ENCODE measurements at regions not wholly inside any gene's neighbourhood (a gene's known extent, or its start where the extent isn't known, plus 50 kb on each side); places are given as distances from the start of the nearest gene placed in this dataset.

DNA sequence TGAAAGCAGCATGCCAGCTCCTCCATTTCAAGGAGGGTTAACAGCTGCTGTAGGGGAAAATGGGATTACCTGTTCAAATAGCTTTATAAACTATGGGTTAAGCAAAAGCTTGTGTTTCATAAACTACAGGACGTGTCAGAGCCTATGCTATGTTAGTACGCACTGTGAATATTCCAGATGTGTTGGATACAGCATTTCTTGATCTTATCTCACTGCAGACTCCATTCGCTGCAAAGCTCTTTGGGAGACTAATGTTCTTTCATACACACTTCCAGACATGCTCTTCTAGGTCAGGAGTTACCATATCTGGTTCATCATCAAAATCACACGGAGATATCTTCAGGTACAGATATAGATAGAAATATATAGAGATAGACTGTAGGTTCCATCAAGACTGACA, 281.2 kb upstream of the FAM241A start:
- Histone ChIP-seq H3K4me3 (ENCODE audit: low read length) (no peak overlapping the region), H3K79me2 (replicated peaks; ENCODE audit: insufficient read depth, low read length) (no peaks in the 10 kb centered on the region), H3K9ac (ENCODE audit: low read length) (no peak overlapping the region), H3K36me3 (ENCODE audit: insufficient read depth, low read length) (no peaks in the 10 kb centered on the region), H3K27me3 (ENCODE audit: insufficient read depth, low read depth, low read length) (no peaks in the 10 kb centered on the region), H3K9me3 (ENCODE audit: low read length) (no peaks in the 10 kb centered on the region), H4K20me1 (ENCODE audit: insufficient read depth) (no peaks in the 10 kb centered on the region), H3F3A (ENCODE audit: insufficient read depth, low read length, poor library complexity, severe bottlenecking) (no peaks in the 10 kb centered on the region), H3K4me2 (ENCODE audit: low read length) (no peak overlapping the region), H3K27ac (ENCODE audit: low read length) (no peak overlapping the region), H2AFZ (ENCODE audit: low read depth, low read length) (no peak overlapping the region), H3K9me2 (ENCODE audit: insufficient read depth, low read length) (no peaks in the 10 kb centered on the region)
- TF ChIP-seq TAF1 (IDR thresholded peaks at IDR 0.05; ENCODE audit: low read depth) (no peak), SMC3 (conservative IDR thresholded peaks at IDR 0.05; ENCODE audit: poor library complexity) (no peak), EP300 (conservative IDR thresholded peaks at IDR 0.05; ENCODE audit: poor library complexity, severe bottlenecking) (no peak)
- TF ChIP-seq, protein P1, sequence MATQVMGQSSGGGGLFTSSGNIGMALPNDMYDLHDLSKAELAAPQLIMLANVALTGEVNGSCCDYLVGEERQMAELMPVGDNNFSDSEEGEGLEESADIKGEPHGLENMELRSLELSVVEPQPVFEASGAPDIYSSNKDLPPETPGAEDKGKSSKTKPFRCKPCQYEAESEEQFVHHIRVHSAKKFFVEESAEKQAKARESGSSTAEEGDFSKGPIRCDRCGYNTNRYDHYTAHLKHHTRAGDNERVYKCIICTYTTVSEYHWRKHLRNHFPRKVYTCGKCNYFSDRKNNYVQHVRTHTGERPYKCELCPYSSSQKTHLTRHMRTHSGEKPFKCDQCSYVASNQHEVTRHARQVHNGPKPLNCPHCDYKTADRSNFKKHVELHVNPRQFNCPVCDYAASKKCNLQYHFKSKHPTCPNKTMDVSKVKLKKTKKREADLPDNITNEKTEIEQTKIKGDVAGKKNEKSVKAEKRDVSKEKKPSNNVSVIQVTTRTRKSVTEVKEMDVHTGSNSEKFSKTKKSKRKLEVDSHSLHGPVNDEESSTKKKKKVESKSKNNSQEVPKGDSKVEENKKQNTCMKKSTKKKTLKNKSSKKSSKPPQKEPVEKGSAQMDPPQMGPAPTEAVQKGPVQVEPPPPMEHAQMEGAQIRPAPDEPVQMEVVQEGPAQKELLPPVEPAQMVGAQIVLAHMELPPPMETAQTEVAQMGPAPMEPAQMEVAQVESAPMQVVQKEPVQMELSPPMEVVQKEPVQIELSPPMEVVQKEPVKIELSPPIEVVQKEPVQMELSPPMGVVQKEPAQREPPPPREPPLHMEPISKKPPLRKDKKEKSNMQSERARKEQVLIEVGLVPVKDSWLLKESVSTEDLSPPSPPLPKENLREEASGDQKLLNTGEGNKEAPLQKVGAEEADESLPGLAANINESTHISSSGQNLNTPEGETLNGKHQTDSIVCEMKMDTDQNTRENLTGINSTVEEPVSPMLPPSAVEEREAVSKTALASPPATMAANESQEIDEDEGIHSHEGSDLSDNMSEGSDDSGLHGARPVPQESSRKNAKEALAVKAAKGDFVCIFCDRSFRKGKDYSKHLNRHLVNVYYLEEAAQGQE (IDR thresholded peaks at IDR 0.05; ENCODE audit: borderline replicate concordance): no peak

DNA sequence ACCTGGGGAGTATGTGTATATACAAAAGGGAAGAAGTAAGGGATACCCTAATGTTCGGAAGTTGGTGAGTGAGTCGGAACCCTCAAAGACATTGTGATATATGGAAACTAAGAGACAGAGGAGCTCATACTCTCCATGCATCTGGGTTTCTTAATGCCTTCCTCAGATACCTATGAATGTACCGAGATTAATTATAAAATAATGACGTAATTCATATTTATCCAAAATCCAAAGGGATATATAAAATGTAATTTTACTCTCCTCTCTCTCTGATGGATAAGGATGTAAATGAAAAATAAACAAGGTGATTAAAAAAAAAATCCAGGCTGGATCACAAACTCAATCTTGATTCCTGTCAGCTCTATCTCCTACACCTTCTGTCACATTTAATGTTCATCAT, 275.9 kb upstream of the FAM241A start:
- no peak overlapping the region for H3K4me3 ChIP-seq (ENCODE audit: low read length)
- H3K9me2 ChIP-seq (ENCODE audit: insufficient read depth, low read length): no peaks in the 10 kb centered on the region
- no peaks in the 10 kb centered on the region for H3K27me3 ChIP-seq (ENCODE audit: insufficient read depth, low read depth, low read length)
- TF ChIP-seq TAF1 (IDR thresholded peaks at IDR 0.05; ENCODE audit: low read depth) (no peak), EZH2 (IDR thresholded peaks at IDR 0.05; ENCODE audit: borderline replicate concordance, insufficient read depth, low read length, poor library complexity, severe bottlenecking) (no peak), MXI1 (conservative IDR thresholded peaks at IDR 0.05; ENCODE audit: poor library complexity, severe bottlenecking) (no peak), POLR2AphosphoS5 (IDR thresholded peaks at IDR 0.05) (no peak), EP300 (conservative IDR thresholded peaks at IDR 0.05; ENCODE audit: poor library complexity, severe bottlenecking) (no peak), SMC3 (conservative IDR thresholded peaks at IDR 0.05; ENCODE audit: poor library complexity) (no peak), RAD21 (conservative IDR thresholded peaks at IDR 0.05) (no peak)
- TF ChIP-seq, protein P2, sequence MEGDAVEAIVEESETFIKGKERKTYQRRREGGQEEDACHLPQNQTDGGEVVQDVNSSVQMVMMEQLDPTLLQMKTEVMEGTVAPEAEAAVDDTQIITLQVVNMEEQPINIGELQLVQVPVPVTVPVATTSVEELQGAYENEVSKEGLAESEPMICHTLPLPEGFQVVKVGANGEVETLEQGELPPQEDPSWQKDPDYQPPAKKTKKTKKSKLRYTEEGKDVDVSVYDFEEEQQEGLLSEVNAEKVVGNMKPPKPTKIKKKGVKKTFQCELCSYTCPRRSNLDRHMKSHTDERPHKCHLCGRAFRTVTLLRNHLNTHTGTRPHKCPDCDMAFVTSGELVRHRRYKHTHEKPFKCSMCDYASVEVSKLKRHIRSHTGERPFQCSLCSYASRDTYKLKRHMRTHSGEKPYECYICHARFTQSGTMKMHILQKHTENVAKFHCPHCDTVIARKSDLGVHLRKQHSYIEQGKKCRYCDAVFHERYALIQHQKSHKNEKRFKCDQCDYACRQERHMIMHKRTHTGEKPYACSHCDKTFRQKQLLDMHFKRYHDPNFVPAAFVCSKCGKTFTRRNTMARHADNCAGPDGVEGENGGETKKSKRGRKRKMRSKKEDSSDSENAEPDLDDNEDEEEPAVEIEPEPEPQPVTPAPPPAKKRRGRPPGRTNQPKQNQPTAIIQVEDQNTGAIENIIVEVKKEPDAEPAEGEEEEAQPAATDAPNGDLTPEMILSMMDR (IDR thresholded peaks at IDR 0.05; ENCODE audit: poor library complexity, severe bottlenecking): no peak
- H3K36me3 ChIP-seq (ENCODE audit: insufficient read depth, low read length): no peaks in the 10 kb centered on the region
- no peak overlapping the region for H3K4me2 ChIP-seq (ENCODE audit: low read length)
- H3F3A ChIP-seq (ENCODE audit: insufficient read depth, low read length, poor library complexity, severe bottlenecking): no peaks in the 10 kb centered on the region
- no peak overlapping the region for H3K27ac ChIP-seq (ENCODE audit: low read length)
- no peaks in the 10 kb centered on the region for H4K20me1 ChIP-seq (ENCODE audit: insufficient read depth)
- no peak overlapping the region for H2AFZ ChIP-seq (ENCODE audit: low read depth, low read length)
- no peaks in the 10 kb centered on the region for H3K79me2 ChIP-seq (replicated peaks; ENCODE audit: insufficient read depth, low read length)
- H3K9me3 ChIP-seq (ENCODE audit: low read length): no peaks in the 10 kb centered on the region
- no peak overlapping the region for H3K9ac ChIP-seq (ENCODE audit: low read length)

DNA sequence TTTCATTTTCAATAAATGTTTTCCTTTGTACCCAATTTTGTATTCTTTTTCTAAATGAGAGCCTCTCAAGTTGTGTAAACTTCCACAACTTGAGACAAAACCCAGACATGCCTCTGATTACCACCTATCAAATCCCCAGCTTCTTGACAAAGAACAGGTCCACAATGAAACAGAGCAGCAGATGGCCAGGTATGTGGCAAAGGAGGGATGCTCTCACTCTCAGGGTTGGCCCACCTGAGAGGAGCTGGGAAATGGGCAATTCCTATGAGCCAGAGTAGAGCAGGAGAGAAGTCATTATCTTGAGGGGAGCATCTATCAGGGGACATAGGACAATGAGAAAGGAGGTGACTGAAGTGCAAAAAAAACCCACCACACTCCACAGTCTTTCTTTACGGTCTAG, 273.5 kb upstream of the FAM241A start:
- no peak for TF ChIP-seq EZH2 (IDR thresholded peaks at IDR 0.05; ENCODE audit: borderline replicate concordance, insufficient read depth, low read length, poor library complexity, severe bottlenecking)
- TF ChIP-seq SMC3 (conservative IDR thresholded peaks at IDR 0.05; ENCODE audit: poor library complexity): no peak
- Histone ChIP-seq H3K9ac (ENCODE audit: low read length) (no peak overlapping the region), H3K4me2 (ENCODE audit: low read length) (no peak overlapping the region)

More for the DNA sequence above, 273.5 kb upstream of the FAM241A start:
- no peaks in the 10 kb centered on the region for H3K36me3 ChIP-seq (ENCODE audit: insufficient read depth, low read length)
- no peak overlapping the region for H2AFZ ChIP-seq (ENCODE audit: low read depth, low read length)
- H3K79me2 ChIP-seq (replicated peaks; ENCODE audit: insufficient read depth, low read length): no peaks in the 10 kb centered on the region
- no peak overlapping the region for H3K4me3 ChIP-seq (ENCODE audit: low read length)
- no peaks in the 10 kb centered on the region for H3K9me3 ChIP-seq (ENCODE audit: low read length)
- no peaks in the 10 kb centered on the region for H3K27me3 ChIP-seq (ENCODE audit: insufficient read depth, low read depth, low read length)
- no peaks in the 10 kb centered on the region for H3F3A ChIP-seq (ENCODE audit: insufficient read depth, low read length, poor library complexity, severe bottlenecking)
- no peaks in the 10 kb centered on the region for H4K20me1 ChIP-seq (ENCODE audit: insufficient read depth)
- H3K9me2 ChIP-seq (ENCODE audit: insufficient read depth, low read length): no peaks in the 10 kb centered on the region
- no peak overlapping the region for H3K27ac ChIP-seq (ENCODE audit: low read length)
